HCT116 (cell line): ENCODE measurements at regions not wholly inside any gene's neighbourhood (a gene's known extent, or its start where the extent isn't known, plus 50 kb on each side); places are given as distances from the start of the nearest gene placed in this dataset.
"Not testable (repeated sequence)": the region's sequence is repeated elsewhere in the genome, so short reads cannot be mapped to it uniquely, and the experiment has no call there.

Source experiments
- ATAC-seq: fragments of 200-7000 bp; cut with Tn5 transposase; 2 replicates; pipeline ENCODE4 v1.9.1; 2020; ENCODE audit warnings: mild to moderate bottlenecking, moderate library complexity
- BruUV-seq: library from RNA; stranded (reverse); fragments of 400-500 nt; replicated peaks from 2 replicates; lab custom pipeline; 2021; lab: Mats Ljungman, UMichigan
- CTCF ChIA-PET: fragments of 300-600 bp; sonication (Branson Sonifier 250); formaldehyde crosslinking; loops from one replicate; lab custom pipeline; 2021; ENCODE audit warnings: antibody characterized with exemption; lab: Charles Lee
- POLR2A ChIA-PET: fragments of 300-600, 350-600 bp; sonication (Branson Sonifier 250); formaldehyde crosslinking; loops from one replicate; lab custom pipeline; 2021; ENCODE audit warnings: antibody characterized with exemption; lab: Charles Lee
- RAD21 ChIA-PET, 2 experiments: fragments of 300-600 bp; sonication (Branson Sonifier 250); formaldehyde crosslinking; loops; one replicate each; lab custom pipeline; 2023; ENCODE audit warnings: low total read pairs in 2 of 2; ENCODE audit not compliant: uncharacterized antibody in 2 of 2, unreplicated experiment in 2 of 2, low non-redundant PET in 1 of 2; lab: Charles Lee
- DNase-seq: peaks from one replicate; pipeline ENCODE4 v3.0.0-alpha.2; 2010; ENCODE audit warnings: low read depth, low spot score
- H2AFZ ChIP-seq: fragments of 200-600 bp; shearing (Covaris generic), sonication (generic); 2 replicates; pipeline ENCODE4 v1.6.1; 2017; ENCODE audit warnings: low read depth, mixed run types, mixed read lengths, antibody characterized with exemption, low read length; ENCODE audit not compliant: poor library complexity, severe bottlenecking
- H3K27ac ChIP-seq: 2 replicates; pipeline ENCODE4 v1.5.1; 2012; ENCODE audit warnings: low read depth, low read length
- H3K27me3 ChIP-seq: fragments of 200-600 bp; sonication (generic); 2 replicates; pipeline ENCODE4 v1.6.1; 2016; ENCODE audit warnings: mixed run types, low read length, mixed read lengths; ENCODE audit not compliant: insufficient read depth
- H3K36me3 ChIP-seq, 2 experiments: fragments of 200-500 bp in 1 of 2; fragments of 200-600 bp in 1 of 2; sonication (Bioruptor generic) in 1 of 2; sonication (generic) in 1 of 2; 2 replicates each; pipeline versions ENCODE4 v1.5.1 to v1.6.1; 2014 to 2016; ENCODE audit warnings: low read length in 2 of 2, inconsistent platforms in 1 of 2, mixed read lengths in 1 of 2, mixed run types in 1 of 2; ENCODE audit not compliant: insufficient read depth in 2 of 2, control insufficient read depth in 1 of 2
- H3K4me1 ChIP-seq, 2 experiments: fragments of 200-600 bp in 1 of 2; sonication (generic) in 1 of 2; 2 replicates each; pipeline versions ENCODE4 v1.5.1 to v1.6.1; 2012 to 2017; ENCODE audit warnings: low read length in 2 of 2, inconsistent platforms in 1 of 2, mild to moderate bottlenecking in 1 of 2, mixed read lengths in 1 of 2, mixed run types in 1 of 2, moderate library complexity in 1 of 2; ENCODE audit not compliant: insufficient read depth in 2 of 2, control insufficient read depth in 1 of 2
- H3K4me2 ChIP-seq: fragments of 200-600 bp; sonication (generic); 2 replicates; pipeline ENCODE4 v1.6.1; 2017; ENCODE audit warnings: mixed run types, low read length, mixed read lengths
- H3K4me3 ChIP-seq, 2 experiments: fragments of 200-600 bp in 1 of 2; sonication (generic) in 1 of 2; replicated peaks in 1 of 2; 2 replicates each; pipeline ENCODE4 v1.5.1; 2011 to 2016; ENCODE audit warnings: low read length in 2 of 2, control low read depth in 1 of 2, low read depth in 1 of 2, mild to moderate bottlenecking in 1 of 2, mixed read lengths in 1 of 2, mixed run types in 1 of 2
- H3K79me2 ChIP-seq: fragments of 200-600 bp; sonication (generic); 2 replicates; pipeline ENCODE4 v1.6.1; 2017; ENCODE audit warnings: mild to moderate bottlenecking, mixed run types, low read length, moderate library complexity, mixed read lengths; ENCODE audit not compliant: insufficient read depth
- H3K9ac ChIP-seq: fragments of 200-600 bp; sonication (generic); 2 replicates; pipeline ENCODE4 v1.6.1; 2016; ENCODE audit warnings: low read length, mixed read lengths
- H3K9me2 ChIP-seq: fragments of 200-600 bp; sonication (generic), shearing (Covaris generic); 2 replicates; pipeline ENCODE4 v1.6.1; 2017; ENCODE audit warnings: mixed run types, mild to moderate bottlenecking, moderate library complexity; ENCODE audit not compliant: insufficient read depth
- H3K9me3 ChIP-seq, 2 experiments: fragments of 200-500 bp in 1 of 2; fragments of 200-600 bp in 1 of 2; sonication (Bioruptor generic) in 1 of 2; sonication (generic) in 1 of 2; 2 replicates each; pipeline ENCODE4 v1.6.1; 2014 to 2017; ENCODE audit warnings: low read length in 2 of 2, mixed read lengths in 2 of 2, inconsistent platforms in 1 of 2, low read depth in 1 of 2, mild to moderate bottlenecking in 1 of 2, mixed run types in 1 of 2, moderate library complexity in 1 of 2; ENCODE audit not compliant: control insufficient read depth in 1 of 2, insufficient read depth in 1 of 2
- H4K20me1 ChIP-seq: fragments of 200-600 bp; sonication (generic), shearing (Covaris generic); 2 replicates; pipeline ENCODE4 v1.6.1; 2017; ENCODE audit warnings: mixed run types, mild to moderate bottlenecking, moderate library complexity; ENCODE audit not compliant: insufficient read depth
- intact Hi-C: fragments of 100-400 bp; cut with micrococcal nuclease; formaldehyde crosslinking; loops from 2 replicates; pipeline ENCODE4 v1.10.0; 2022

DNA sequence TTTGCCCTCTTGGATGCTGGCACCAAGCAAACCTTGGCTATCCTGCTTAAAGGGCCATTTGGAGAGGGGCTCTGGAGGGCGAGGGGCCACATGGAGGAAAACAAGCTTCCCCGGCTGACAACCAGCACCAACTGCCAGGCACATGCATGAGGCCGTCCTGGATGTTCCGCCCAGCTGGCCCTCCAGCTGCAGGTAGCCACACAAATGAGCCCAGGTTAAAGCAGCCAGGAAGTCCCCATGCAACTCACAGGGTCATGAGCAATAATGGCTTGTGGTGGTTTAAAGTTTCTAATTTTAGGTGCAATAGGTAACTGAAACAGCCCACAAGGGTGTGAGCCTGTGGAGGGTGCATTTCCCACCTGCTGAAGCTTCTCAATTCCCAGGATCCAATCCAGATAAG lies 88.6 kb upstream of the FAM90A1 start:
- POLR2A ChIA-PET, intact Hi-C loops, H3K9ac ChIP-seq, DNase-seq, H3K4me1 ChIP-seq, H3K4me3 ChIP-seq, H3K4me2 ChIP-seq, H3K36me3 ChIP-seq, H3K79me2 ChIP-seq, RAD21 ChIA-PET, ATAC-seq, H3K9me3 ChIP-seq, CTCF ChIA-PET, H3K27ac ChIP-seq, BruUV-seq, H3K9me2 ChIP-seq, H2AFZ ChIP-seq, H3K27me3 ChIP-seq, H4K20me1 ChIP-seq: not testable (repeated sequence)

DNA sequence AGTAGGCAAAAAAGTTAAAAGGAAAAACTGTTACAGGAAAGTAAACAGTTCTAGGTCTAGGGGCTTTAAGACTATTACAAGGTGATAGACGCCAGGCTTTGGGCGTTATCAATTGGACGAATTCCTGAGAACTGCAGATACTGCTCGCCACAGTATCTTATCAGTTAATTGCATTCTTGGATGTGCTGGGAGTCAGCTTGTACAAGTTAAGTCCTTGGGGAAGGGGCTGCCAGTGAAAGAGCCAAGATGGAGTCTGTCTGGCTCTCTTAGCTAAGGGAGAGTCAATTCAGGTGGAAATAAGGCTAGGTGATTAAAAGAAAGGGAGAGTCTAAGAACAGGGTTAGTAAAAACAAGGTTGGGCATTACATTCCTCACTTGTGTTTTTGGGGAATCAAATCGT lies 90.3 kb upstream of the FAM90A1 start:
- H4K20me1 ChIP-seq, ATAC-seq, H3K9me3 ChIP-seq, H3K27ac ChIP-seq, intact Hi-C loops, H3K4me1 ChIP-seq, H2AFZ ChIP-seq, H3K27me3 ChIP-seq, DNase-seq, H3K9ac ChIP-seq, H3K36me3 ChIP-seq, RAD21 ChIA-PET, H3K4me2 ChIP-seq, H3K79me2 ChIP-seq, H3K4me3 ChIP-seq, POLR2A ChIA-PET, CTCF ChIA-PET, H3K9me2 ChIP-seq, BruUV-seq: not testable (repeated sequence)

DNA sequence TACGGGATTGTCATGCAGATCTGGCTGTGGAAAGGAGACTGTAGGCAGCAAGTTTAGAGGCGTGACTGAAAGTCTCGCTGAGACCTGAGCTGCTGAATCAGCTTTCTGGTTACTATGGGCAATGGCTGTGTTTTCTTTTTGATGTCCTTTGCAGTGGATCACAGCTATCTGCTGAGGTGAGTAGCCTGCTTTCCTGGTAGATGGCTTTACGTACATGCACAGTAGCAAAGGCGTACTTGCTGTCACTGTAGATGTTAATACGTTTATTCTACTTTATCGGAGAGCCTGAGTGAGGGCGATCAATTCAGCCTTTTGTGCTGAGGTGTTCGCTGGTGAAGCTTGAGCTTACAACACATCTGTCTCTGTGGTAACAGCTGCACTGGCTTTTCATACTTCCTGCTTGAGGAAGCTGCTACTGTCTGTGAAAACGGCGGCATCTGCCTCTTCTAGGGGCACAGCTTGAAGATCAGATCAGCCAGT lies 92.9 kb upstream of the FAM90A1 start:
- H2AFZ ChIP-seq, H3K27ac ChIP-seq, H3K79me2 ChIP-seq, H3K4me1 ChIP-seq, H3K9ac ChIP-seq, H3K9me2 ChIP-seq, CTCF ChIA-PET, intact Hi-C loops, H3K4me3 ChIP-seq, RAD21 ChIA-PET, DNase-seq, BruUV-seq, ATAC-seq, H3K36me3 ChIP-seq, POLR2A ChIA-PET, H4K20me1 ChIP-seq, H3K27me3 ChIP-seq, H3K9me3 ChIP-seq, H3K4me2 ChIP-seq: not testable (repeated sequence)

DNA sequence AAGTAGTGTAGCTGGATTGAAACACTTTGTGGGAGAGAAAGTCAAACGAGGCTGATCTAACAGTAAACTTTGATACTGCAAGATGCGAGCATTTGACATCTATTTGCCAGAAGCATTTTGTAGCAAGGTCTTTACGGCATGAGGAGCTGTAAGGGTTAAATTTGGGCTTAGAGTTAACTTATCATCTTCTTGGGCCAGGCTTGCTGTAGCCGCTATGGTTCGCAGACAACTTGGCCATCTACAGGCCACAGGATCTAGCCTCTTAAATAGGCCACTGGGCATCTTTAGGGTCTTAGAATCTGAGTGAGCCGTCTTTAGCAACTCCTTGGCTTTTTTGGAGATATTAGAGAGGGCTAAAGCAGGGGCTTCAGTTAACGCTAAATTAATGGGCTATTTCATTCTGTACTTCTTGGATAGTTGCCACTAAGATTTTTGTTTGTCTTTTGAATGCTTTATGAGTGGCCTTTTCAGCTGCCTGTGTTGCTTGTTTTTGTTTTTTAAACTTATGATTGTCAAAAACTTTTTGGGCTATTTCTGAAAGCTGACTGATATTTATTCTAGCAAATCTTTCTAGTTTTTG lies 93.5 kb upstream of the FAM90A1 start:
- H3K4me2 ChIP-seq, BruUV-seq, H3K9ac ChIP-seq, H4K20me1 ChIP-seq, RAD21 ChIA-PET, H3K27ac ChIP-seq, H3K9me2 ChIP-seq, H3K9me3 ChIP-seq, H3K27me3 ChIP-seq, POLR2A ChIA-PET, CTCF ChIA-PET, intact Hi-C loops, H3K36me3 ChIP-seq, H3K79me2 ChIP-seq, H2AFZ ChIP-seq, ATAC-seq, H3K4me3 ChIP-seq, DNase-seq, H3K4me1 ChIP-seq: not testable (repeated sequence)
